T-helper 2 cell treated with Interferon-gamma antibody and Interleukin-4, amounts not matched to agents 5 μg/mL and 100 μg/mL, for 36 hours (primary cell): ENCODE measurements at regions not wholly inside any gene's neighbourhood (a gene's known extent, or its start where the extent isn't known, plus 50 kb on each side); places are given as distances from the start of the nearest gene placed in this dataset.
A peak's percentile ranks its signal among the peaks of the same experiment; 100 is the strongest.

ENCODE experiments used
- DNase-seq: peaks from one replicate; pipeline ENCODE4 v3.0.0; 2021; ENCODE audit warnings: low spot score
- H3K27ac Mint-ChIP-seq: one replicate; pipeline ENCODE4 v1.8.0; 2021; ENCODE audit warnings: mild to moderate bottlenecking, mixed read lengths
- H3K27me3 Mint-ChIP-seq: one replicate; pipeline ENCODE4 v1.8.0; 2021; ENCODE audit warnings: low read depth, mixed read lengths
- H3K36me3 Mint-ChIP-seq: one replicate; pipeline ENCODE4 v1.8.0; 2021; ENCODE audit warnings: low read depth, mixed read lengths
- H3K4me1 Mint-ChIP-seq: one replicate; pipeline ENCODE4 v1.8.0; 2021; ENCODE audit warnings: low read depth, mixed read lengths
- H3K4me3 Mint-ChIP-seq: one replicate; pipeline ENCODE4 v1.8.0; 2022; ENCODE audit warnings: mild to moderate bottlenecking, moderate library complexity, mixed read lengths
- H3K9me3 Mint-ChIP-seq: one replicate; pipeline ENCODE4 v1.8.0; 2021; ENCODE audit warnings: mixed read lengths

DNA sequence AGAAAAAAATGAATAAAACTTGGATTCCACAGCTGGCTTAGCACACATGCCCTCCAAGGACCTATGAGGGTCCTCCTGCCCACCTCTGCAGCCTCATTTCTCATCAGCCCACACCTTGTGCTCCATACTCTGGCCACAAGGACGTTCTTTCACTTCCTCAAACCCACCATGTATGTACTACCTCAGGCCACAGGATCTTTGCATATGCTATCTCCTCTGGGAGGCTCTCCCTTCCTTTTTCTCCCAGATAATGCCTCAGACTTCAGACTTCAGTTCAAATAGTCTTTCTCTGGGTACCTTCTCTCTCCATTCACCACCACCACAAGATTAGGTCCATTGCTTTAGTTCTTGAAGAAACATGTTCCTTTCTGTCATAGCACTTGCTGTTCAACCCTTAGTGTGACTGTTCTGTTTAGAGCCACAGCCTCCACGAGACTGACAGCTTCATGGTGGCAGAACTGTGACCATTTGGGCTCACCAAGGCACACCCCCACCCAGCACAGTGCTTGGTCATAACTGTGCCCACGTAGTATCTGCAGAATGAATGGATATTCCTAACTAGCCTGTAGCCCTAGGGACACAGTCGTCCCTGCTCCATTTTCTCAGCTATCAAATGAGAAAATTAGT lies 146.7 kb upstream of the LRFN2 start:
- no peaks in the 10 kb centered on the region for H3K9me3 Mint-ChIP-seq
- H3K4me1 Mint-ChIP-seq = no peaks in the 10 kb centered on the region
- DNase-seq = no peak
- H3K36me3 Mint-ChIP-seq = no peaks in the 10 kb centered on the region
- H3K27ac Mint-ChIP-seq = no peak overlapping the region
- peaks cover 12% of the 10 kb centered on the region for H3K27me3 Mint-ChIP-seq
- H3K4me3 Mint-ChIP-seq = no peak overlapping the region

DNA sequence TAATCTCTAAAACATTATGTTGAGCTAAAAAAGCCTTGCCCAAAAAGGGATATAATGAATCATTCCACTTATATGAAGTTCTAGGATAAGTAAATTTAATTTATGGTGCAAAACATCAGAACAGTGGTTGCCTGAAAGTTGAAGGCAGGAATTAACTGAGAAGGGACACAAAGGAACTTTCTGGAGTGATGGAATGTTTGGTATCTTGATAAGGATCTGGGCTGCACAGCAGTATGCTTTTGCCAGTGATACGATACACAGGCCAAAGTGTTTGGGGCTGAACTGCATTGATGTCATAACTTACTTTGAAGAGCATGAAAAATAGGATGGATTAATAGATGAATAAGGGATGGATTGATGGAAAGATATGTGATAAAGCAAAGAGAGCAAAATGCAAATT lies 146.1 kb upstream of the LRFN2 start:
- no peaks in the 10 kb centered on the region for H3K36me3 Mint-ChIP-seq
- H3K9me3 Mint-ChIP-seq = no peaks in the 10 kb centered on the region
- DNase-seq = no peak
- H3K27me3 Mint-ChIP-seq = peaks cover 12% of the 10 kb centered on the region
- no peaks in the 10 kb centered on the region for H3K4me1 Mint-ChIP-seq
- H3K4me3 Mint-ChIP-seq = no peak overlapping the region
- no peak overlapping the region for H3K27ac Mint-ChIP-seq

DNA sequence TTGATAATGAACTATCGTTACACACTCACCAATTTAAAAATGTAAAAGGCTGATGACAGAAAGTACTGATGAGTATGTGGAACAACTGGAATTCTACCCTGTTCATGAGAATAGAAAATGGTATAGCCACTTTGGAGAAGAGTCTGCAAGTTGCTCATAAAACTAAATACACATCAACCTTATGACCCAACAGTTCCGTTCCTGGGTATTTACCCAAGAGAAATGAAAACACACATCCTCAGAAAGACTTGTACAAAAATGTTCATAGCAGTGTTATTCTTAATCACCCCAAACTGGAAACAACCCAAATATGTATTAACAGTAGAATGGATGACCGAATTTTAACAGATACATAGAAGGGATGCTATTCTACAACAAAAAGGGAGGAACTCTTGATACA lies 145.7 kb upstream of the LRFN2 start:
- Mint-ChIP-seq H3K9me3 (no peaks in the 10 kb centered on the region), H3K4me3 (no peak overlapping the region)
- DNase-seq = no peak

DNA sequence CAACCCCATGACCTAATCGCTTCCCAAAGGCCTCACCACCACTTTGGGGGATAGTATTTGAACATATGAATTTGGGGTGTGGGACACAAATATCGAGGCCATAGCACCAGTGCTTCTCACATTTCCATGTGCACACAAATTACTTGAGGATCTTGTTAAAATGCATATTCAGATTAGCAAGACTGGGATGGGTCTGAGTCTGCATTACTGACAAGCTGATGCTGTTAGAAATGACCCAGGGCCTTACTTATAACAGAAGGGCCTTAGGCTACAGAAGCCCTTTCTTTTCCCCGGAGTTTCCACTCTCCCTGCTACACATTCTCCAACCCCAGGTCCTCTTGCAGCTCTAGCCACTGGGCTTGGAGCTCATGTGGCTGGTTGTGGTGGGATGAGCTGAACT lies 141.5 kb upstream of the LRFN2 start:
- no peak overlapping the region for H3K27ac Mint-ChIP-seq
- no peaks in the 10 kb centered on the region for H3K4me1 Mint-ChIP-seq
- peaks cover 3% of the 10 kb centered on the region for H3K27me3 Mint-ChIP-seq

More for the DNA sequence above, 145.7 kb upstream of the LRFN2 start:
- Mint-ChIP-seq H3K4me1 (no peaks in the 10 kb centered on the region), H3K27me3 (peaks cover 12% of the 10 kb centered on the region), H3K27ac (no peak overlapping the region), H3K36me3 (no peaks in the 10 kb centered on the region)

DNA sequence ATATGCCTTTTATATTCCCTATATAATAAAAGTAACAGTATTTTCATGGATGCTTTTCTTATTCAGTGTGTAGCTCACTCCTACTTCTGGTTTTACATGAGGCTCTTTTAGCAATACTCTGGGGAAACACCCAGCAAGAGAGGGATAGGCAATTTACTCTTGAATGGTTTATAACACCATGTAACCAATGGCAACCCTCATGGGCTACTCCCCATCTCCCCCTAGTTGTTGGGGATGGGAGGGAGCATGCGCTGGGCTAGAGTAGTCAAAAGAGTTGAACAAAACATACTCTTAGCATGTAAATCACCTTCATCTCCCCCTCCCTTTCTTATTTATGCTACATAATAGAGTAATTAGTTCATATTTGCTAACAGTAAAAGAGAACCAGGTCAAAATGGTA lies 140.1 kb upstream of the LRFN2 start:
- Mint-ChIP-seq H3K9me3 (no peaks in the 10 kb centered on the region), H3K4me3 (no peak overlapping the region), H3K27ac (no peak overlapping the region), H3K4me1 (no peaks in the 10 kb centered on the region), H3K36me3 (no peaks in the 10 kb centered on the region), H3K27me3 (no peaks in the 10 kb centered on the region)
- DNase-seq = no peak

More for the DNA sequence above, 141.5 kb upstream of the LRFN2 start:
- Mint-ChIP-seq H3K9me3 (no peaks in the 10 kb centered on the region), H3K4me3 (no peak overlapping the region), H3K36me3 (no peaks in the 10 kb centered on the region)
- DNase-seq = no peak

DNA sequence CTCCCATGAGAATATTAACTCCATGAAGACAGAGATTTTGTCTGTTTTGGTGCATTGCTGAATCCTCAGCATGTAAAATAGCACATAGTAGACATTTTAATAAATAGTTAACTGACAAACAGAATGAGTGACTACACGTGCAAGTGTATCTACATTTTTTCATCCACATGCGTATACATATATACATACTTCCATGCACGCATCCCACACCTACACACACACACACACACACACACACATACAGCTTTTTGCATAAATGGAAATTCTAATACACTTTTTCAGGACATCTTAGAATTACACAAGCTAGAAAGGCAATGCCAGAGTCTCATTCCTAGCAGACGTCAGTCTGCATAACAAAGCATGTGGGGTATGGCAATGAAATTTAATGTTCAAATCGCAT lies 139.7 kb upstream of the LRFN2 start:
- Mint-ChIP-seq H3K27me3 (no peaks in the 10 kb centered on the region), H3K4me3 (no peak overlapping the region), H3K27ac (no peak overlapping the region), H3K36me3 (no peaks in the 10 kb centered on the region), H3K9me3 (no peaks in the 10 kb centered on the region), H3K4me1 (no peaks in the 10 kb centered on the region)
- no peak for DNase-seq

DNA sequence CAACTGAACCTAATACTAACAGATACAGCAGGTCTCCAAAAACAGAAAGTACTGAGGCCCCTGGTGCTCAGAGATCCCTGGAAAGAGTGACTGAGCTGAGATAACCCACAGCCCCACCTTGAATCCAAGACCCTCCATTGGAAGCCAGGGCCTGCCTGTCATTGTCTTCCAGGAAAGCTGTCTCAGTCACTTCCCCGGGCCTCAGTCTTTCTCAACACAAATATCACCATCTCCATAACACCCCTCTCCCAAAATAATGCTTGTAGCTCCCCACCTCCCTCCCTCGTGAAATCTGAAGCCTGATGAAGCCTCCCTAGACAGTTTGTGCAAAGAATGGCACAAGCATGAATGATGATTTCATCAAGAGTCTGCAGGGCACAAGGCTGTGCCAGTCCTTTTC lies 138.2 kb upstream of the LRFN2 start:
- no peaks in the 10 kb centered on the region for H3K27me3 Mint-ChIP-seq
- H3K27ac Mint-ChIP-seq = no peak overlapping the region
- H3K36me3 Mint-ChIP-seq = no peaks in the 10 kb centered on the region
- no peaks in the 10 kb centered on the region for H3K4me1 Mint-ChIP-seq
- no peak for DNase-seq
- H3K9me3 Mint-ChIP-seq = no peaks in the 10 kb centered on the region
- no peak overlapping the region for H3K4me3 Mint-ChIP-seq

DNA sequence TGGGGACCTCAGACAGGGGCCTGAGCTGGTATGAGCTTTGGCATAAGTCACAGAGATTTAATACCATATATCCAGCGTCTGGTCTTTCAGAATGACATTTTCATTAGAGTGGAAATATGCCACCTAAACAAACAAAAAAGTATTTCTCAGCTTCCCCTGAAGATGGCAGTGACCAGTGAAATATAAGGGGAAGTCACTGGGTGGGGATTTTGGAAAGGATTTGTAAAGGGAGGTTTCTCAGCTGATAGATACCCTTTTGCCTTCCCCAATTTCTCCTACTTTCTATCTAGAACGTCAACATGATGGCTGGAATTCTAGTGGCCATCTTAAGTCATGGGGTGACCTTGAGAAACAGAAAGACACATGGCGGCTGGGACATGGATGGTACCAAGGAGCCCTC lies 137.7 kb upstream of the LRFN2 start:
- Mint-ChIP-seq H3K27me3 (no peaks in the 10 kb centered on the region), H3K4me1 (no peaks in the 10 kb centered on the region), H3K27ac (no peak overlapping the region), H3K9me3 (no peaks in the 10 kb centered on the region), H3K4me3 (no peak overlapping the region), H3K36me3 (no peaks in the 10 kb centered on the region)
- DNase-seq = no peak

DNA sequence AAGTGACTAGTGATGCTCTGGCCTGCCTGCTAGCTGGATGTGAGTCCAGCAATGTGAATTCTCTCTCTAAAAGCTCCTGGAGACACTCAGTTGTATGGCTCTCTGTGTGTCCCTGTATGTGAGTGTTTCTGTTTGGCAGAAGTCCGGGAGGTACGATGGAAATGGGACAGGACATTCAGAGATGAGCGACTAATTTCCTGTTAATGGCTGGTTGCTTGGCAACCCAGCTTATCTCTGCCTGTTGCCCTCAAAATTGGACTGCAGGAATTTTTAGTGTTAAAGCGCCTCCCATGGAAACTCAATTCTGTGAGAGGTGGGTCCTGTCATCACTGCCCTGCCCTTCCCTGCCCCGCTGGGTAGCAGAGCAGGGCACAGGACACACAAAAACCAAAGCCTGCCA lies 136.8 kb upstream of the LRFN2 start:
- Mint-ChIP-seq H3K36me3 (no peaks in the 10 kb centered on the region), H3K27ac (no peak overlapping the region)

DNA sequence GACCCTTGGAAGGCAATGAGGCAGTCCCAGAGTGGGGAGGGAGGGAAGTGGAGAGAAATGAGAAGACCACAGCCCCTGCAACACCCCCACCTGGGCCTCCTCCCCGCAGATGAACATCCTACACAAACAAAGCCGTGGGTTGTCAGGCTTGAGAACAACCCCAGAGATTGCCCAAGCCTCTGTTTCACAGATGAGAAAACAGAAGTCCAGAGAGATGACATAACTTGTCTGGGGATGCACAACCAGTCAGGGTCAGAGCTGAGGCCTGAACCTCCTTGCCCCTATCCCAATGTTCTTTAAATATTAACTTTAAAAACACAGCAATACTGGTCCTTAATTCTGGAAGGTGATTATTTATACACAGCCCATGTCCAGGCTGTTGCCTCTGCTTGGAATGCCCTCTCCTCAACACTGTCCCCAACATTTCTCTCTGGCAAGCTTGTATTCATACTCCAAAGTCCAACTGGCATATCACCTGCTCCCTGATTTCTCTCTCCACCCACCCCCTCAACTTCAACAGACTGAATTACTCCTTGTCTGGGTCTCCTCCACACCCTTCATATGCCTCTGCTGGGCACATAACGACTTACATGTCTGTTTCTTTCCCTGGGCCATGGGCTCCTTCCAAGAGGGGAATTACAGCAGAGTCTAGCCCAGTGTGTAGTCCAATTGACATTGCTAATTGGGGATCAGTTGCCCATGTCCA lies 135.5 kb upstream of the LRFN2 start:
- no peaks in the 10 kb centered on the region for H3K36me3 Mint-ChIP-seq
- H3K27ac Mint-ChIP-seq = no peak overlapping the region
- H3K4me1 Mint-ChIP-seq = peaks cover 5% of the 10 kb centered on the region
- H3K9me3 Mint-ChIP-seq = no peaks in the 10 kb centered on the region
- no peak for DNase-seq
- no peak overlapping the region for H3K4me3 Mint-ChIP-seq
- no peaks in the 10 kb centered on the region for H3K27me3 Mint-ChIP-seq

More for the DNA sequence above, 136.8 kb upstream of the LRFN2 start:
- Mint-ChIP-seq H3K27me3 (no peaks in the 10 kb centered on the region), H3K4me1 (peaks cover 5% of the 10 kb centered on the region), H3K4me3 (no peak overlapping the region), H3K9me3 (no peaks in the 10 kb centered on the region)
- DNase-seq = no peak

DNA sequence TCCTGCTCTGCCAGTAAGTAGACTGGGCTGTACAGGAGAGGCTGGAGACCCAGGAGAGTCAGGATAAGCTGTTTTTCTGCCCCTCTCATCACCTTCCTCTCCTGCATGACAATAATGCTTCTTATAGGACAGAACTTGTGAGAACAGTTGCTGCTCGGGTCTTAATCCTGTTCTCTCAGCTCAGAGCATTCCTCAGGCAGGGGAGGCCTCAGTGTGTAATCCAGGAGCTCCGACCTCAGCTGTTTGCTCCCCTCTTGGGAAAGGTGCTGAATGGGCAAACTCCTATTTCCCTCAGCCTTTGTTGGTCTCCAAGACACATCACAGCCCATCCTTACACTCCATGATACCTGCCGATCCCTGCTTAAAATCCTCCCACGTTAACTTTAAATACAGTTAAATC lies 134.9 kb upstream of the LRFN2 start:
- Mint-ChIP-seq H3K4me1 (peaks cover 5% of the 10 kb centered on the region), H3K27ac (no peak overlapping the region), H3K36me3 (no peaks in the 10 kb centered on the region), H3K4me3 (no peak overlapping the region), H3K9me3 (no peaks in the 10 kb centered on the region), H3K27me3 (no peaks in the 10 kb centered on the region)
- DNase-seq = no peak

DNA sequence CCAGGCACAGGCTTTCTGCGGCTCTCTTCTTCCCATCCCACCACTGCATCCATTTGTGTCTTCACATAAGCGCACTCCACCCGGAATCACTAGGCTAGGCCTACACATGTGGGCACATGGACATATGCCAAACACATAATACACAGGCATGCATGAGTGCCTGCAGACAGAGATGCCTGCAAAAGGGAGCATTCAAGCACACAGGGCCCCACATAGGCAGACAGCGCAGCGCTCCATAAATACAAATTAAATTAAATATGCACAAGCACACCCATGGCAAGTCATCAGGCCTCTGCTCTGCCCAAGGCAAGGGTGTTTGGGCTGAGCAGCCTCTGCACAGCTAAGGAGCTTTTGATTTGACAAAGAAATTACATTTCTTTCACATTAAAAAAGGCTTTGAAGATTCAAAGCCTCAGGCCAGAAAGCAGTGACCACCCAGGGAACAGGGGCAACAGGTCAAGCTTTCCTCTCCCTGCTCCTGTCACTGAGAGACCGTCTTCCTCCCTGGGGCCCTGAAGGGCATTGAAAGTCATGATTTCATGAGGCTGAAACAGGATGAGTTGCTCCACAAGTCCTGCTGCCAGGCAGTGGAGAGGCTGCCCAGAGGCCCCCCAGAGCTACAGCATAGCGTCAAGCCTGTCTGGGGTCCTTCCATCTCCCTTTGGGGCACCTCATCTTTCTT lies 134.2 kb upstream of the LRFN2 start:
- Mint-ChIP-seq H3K27ac (no peak overlapping the region), H3K4me3 (no peak overlapping the region), H3K9me3 (no peaks in the 10 kb centered on the region), H3K27me3 (peaks cover 3% of the 10 kb centered on the region), H3K36me3 (no peaks in the 10 kb centered on the region), H3K4me1 (peaks cover 5% of the 10 kb centered on the region)
- DNase-seq = no peak

DNA sequence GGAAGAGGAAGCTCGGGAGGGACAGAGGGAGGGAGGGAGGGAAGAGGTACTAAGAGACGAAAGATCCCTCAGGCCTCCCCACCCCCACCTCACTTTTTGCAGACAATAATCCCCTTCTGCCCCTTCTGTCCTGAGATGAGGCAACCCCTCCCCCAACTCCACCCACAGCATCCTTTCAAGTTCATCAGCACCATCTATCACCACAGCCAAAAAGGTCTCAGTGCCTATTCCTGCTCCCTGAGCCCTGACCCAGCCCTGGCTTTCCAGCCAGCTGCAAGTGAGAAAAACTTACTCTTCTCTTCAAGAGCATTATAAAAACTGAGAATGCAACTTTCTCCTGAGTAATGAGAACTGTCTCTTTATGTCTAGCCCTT lies 133.2 kb upstream of the LRFN2 start:
- no peak overlapping the region for H3K27ac Mint-ChIP-seq
- H3K9me3 Mint-ChIP-seq = no peaks in the 10 kb centered on the region
- H3K27me3 Mint-ChIP-seq = peaks cover 8% of the 10 kb centered on the region
- H3K36me3 Mint-ChIP-seq = no peaks in the 10 kb centered on the region
- DNase-seq = no peak
- no peak overlapping the region for H3K4me3 Mint-ChIP-seq
- H3K4me1 Mint-ChIP-seq = peaks cover 5% of the 10 kb centered on the region

DNA sequence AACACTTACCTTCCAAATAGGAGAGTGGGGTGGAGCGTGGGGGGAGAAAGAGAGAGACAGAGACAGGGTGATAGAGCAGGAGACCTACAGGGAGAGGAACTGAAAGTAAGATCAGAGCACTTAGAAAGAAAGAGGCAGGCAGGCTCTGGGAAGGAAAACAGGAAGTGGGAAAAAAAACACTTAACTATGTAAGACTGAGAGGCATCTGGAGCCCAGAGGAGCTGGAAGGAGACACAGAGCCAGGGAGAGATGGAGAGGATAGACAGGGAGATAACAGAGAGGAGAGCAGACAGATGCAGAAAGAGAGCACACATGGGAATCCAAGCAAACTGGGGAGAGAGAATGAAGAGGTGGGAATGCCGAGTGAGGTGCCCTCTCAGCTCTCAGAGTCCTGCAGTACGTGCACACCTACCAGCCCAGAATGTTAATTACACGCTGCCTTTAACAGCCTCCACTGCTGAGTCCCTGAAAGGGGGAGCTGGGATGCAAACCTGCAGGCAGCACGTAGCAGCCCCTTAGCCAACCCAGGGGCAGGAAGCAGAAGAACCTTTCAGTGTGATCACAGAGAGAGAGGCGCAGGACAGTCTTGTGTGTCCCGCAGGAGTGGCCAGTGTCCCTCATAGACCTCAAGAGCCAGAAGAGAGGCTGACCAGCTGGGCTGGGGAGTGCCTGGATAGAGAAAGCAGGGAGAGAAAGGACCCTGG lies 132.7 kb upstream of the LRFN2 start:
- H3K27ac Mint-ChIP-seq = peak overlapping the region; percentile 23
- peaks cover 5% of the 10 kb centered on the region for H3K4me1 Mint-ChIP-seq
- no peak for DNase-seq
- H3K36me3 Mint-ChIP-seq = no peaks in the 10 kb centered on the region
- peak overlapping the region; percentile 5 for H3K4me3 Mint-ChIP-seq
- H3K27me3 Mint-ChIP-seq = peaks cover 8% of the 10 kb centered on the region
- no peaks in the 10 kb centered on the region for H3K9me3 Mint-ChIP-seq
